SK-N-DZ (cell line): ENCODE measurements at regions not wholly inside any gene's neighbourhood (a gene's known extent, or its start where the extent isn't known, plus 50 kb on each side); places are given as distances from the start of the nearest gene placed in this dataset.

Experiments used
- DNase-seq: peaks from one replicate; pipeline ENCODE4 v3.0.0-alpha.2; 2015; ENCODE audit warnings: low spot score

DNA sequence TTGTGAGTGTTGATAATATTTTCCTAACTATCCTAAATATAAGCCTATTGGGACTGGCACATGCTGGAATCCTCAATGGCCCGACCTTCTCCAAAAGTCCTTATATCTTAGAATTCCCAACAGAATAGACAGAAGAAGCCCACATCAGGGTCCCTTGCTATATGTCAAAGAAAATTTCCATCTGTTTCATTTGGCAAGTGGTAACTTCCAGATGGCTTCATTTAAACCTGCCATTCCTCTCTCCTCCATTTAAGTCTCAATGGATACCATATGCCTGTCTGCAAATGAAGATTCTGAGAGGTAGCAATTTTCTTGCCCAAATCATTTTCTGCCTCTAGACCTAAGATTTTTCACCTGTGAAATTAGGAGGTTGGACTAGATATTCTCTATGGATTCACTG, 73.1 kb upstream of the KCNA4 start:
- DNase-seq = no peak

GRCh38 chr11:30091246-30091645, 74.4 kb upstream of the KCNA4 start:
- DNase-seq = no peak

DNA sequence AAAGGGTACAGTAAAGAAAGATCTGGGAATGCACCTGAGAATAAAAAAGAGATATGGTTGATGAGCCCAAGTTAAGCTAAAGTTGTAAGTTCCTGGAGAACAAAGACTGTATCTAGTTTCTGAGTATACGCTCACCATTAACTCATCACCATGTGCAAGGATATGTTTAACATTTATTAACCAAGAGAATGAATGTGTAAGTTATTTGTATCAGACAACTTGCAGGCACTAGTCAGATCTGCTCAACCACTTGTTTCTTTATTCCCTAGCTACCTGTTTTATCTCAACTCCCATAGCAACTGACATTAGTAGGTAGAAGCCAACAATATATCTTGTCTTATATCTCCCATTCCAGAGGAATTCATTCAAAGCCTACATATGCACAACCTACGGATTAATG, 74.9 kb upstream of the KCNA4 start:
- DNase-seq = no peak

- no peak for DNase-seq
Observed at GRCh38 chr11:30092518-30092917, 75.7 kb upstream of the KCNA4 start.

DNA sequence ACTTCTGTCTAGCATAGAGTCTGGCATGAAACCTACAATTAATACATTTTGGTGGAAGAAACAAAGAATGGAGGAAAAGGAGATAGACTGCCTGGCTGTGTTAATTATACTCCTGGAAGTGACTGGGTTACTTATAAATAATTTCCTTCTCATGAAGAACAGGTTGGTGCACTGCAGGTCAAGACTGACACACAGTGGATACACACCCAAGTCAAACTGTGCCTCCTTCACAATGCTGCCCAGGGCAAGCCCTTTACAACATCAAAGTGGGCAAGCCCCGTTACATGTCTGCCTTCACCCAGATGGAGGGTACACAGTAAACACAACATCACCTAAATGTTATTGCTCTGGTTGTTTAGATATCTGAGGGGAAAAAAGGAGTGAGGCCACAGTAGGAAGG, 83.7 kb upstream of the KCNA4 start:
- DNase-seq = no peak

GRCh38 chr11:30106222-30107181, 89.7 kb upstream of the KCNA4 start:
- DNase-seq = no peak

GRCh38 chr11:30107899-30108298, 91.1 kb upstream of the KCNA4 start:
- DNase-seq = no peak

DNA sequence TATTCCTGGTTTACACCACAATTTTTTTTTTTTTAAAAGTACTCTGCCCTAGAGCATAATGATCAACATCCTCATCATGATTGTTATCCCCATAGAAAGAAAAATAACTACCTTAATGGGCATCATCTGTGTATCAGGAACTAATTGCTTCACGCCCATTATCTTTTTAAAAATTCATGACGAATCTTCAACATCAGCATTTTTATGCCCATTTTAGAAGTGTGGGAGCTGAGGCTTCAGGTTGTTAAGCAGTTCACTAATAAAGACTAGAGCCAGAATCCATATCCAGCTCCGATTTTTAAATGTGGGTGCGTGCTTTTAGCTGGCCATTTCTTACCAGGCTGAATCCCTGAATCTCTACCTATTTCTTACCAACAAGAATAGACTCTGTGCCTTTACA, 92.9 kb upstream of the KCNA4 start:
- no peak for DNase-seq

- no peak for DNase-seq
Observed at GRCh38 chr11:30110691-30111090, 93.9 kb upstream of the KCNA4 start.

- no peak for DNase-seq
Observed at GRCh38 chr11:30111786-30112185, 95.0 kb upstream of the KCNA4 start.

DNA sequence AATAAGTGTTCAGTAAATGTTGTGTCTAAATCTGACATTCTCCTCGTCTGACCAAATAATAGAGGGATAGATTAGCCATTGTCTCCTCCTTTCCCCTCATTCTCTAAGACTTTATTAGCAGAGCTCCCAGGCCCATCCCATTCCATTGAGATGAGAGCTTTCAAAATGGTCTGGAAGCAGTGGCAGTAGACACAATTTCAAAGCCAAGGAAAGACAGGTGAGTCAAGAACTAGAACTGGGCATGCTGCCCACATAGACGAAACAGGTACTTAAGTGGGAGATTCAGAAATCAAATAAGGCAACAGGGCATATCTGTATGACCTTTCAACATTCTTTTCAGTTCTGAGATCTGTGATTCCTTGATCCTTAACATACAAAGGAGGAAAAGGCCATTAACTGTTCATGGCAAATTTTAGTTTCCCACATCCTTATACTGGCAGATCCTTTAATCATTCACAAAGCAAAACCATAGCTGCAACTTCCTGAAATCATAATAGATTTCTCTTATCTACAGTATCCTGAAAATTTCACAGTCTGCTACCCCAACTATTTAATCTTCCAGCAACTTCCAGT, 96.6 kb upstream of the KCNA4 start:
- no peak for DNase-seq

GRCh38 chr11:30116512-30116911, 99.7 kb upstream of the KCNA4 start:
- no peak for DNase-seq

DNA sequence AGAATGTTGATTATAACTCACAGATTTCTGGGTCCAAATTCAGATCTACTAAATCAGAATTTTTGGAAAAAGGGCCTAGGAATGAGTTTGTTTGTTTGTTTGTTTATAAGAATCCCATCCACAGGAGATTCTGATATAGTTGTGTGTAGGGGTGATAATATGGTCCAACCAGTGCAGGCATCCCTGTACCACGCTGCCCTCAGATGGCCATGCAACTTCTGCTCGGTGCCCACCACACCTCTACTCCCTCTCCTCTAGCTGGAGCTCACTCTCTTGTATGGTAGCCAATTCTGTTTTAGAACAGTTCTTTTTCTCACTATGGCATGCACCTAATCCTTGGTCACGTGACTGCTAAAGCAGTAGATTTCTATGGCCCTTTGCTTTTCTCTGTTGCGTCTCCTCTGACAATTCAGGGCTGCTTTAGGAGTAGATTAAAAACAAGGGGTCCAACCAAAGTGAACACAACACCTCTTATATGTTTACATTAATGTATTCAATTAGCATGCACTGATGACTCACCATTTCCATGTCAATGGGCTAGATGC, 103.3 kb upstream of the KCNA4 start:
- no peak for DNase-seq

- DNase-seq = no peak
Observed at GRCh38 chr11:30125456-30125855, 105.4 kb upstream of the FSHB start.

- peak; percentile 39 for DNase-seq
Observed at GRCh38 chr11:30128269-30128932, 102.4 kb upstream of the FSHB start.

DNA sequence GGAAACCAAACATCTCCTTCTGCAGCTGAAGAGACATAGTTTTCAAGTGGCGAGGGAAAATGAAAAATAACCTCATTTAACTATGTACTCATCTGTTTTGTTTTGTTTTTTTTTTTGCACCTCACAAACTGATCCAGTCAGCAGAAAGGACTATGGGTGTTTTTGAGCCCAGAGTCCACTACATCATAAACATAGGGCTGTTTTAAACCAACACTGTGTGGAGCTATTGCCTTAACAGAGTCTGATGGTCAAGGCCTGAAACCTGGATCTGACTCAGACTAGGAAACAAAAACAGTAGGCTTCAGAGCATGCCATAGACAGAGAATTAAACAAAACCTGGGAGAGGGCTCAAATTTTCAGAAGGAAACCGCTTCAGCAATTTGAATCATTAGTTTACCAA, 99.3 kb upstream of the FSHB start:
- no peak for DNase-seq

DNA sequence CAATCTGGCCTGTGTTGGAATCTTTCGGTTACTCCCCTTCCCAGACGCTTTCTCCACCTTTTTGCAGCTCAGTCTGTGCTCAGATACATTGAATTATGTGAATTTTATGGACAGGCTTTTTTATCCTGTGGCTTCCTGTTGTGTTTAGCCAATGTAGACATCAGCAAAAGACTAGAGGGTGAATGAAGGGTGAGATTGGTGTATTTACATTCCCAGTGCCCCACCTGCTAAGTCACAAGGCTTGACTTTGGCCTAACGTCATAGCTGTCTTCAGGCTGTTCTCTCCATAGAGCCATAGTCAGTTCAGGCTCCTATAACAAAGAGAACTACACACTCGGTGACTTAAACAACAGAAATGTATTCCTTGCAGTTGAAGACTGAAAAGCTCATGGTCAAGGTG, 97.5 kb upstream of the FSHB start:
- no peak for DNase-seq

GRCh38 chr11:30143098-30143705, 87.6 kb upstream of the FSHB start:
- peak; percentile 44 for DNase-seq

DNA sequence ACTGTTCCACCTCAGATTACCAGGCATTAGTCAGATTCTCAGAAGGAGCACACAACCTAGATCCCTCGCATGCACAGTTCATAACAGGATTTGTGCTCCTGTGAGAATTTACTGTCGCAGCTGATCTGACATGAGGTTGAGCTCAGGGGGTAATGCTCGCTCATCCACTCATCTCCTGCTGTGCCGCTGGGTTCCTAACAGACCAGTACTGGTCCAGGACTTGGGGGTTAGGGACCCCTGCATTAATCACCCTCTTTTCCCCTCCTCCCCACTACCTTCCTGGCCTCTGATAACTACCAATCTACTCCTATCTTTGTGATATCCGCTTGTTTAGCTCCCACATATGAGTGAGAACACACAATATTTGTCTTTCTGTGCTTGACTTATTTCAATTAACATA, 83.5 kb upstream of the FSHB start:
- no peak for DNase-seq

DNA sequence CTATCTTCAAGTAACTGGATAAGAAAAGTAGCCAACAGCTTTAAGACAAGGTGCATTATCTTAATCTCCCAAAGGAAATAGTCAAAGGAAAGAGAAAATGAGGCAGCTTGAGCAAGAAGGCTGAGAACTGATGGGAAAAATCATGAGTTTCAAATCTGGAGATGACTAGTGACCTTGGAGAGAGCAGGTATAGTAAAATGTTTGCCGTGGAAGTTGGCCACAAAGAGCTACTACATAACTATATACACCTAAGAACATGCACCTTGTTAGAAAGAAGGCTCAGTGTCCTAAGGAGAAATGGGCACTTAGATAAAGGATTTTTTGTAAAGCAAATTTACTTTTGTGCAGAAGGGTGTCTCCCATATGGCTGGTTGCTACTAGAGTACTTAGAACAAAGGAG, 80.8 kb upstream of the FSHB start:
- no peak for DNase-seq

- no peak for DNase-seq
Observed at GRCh38 chr11:30150425-30150824, 80.4 kb upstream of the FSHB start.

- DNase-seq = no peak
Observed at GRCh38 chr11:30153008-30153407, 77.8 kb upstream of the FSHB start.
